Natural killer cell treated with Interleukin-12 subunit alpha and Interleukin-12 subunit beta and Interleukin-15 and Interleukin-18, amount 100 ng/mL, for 72 hours (primary cell): ENCODE measurements at regions not wholly inside any gene's neighbourhood (a gene's known extent, or its start where the extent isn't known, plus 50 kb on each side); places are given as distances from the start of the nearest gene placed in this dataset.

Experiments used
- ATAC-seq, 2 donors: fragments of 150-1000 bp; cut with Tn5 transposase in 1 of 2; sonication (Bioruptor Pico), chemical (Tn5 transposase) in 1 of 2; 2 replicates each; pipeline ENCODE4 v1.10.0; 2021
- DNase-seq: peaks from one replicate; pipeline ENCODE4 v3.0.0; 2022; ENCODE audit warnings: low spot score
- H3K27ac Mint-ChIP-seq, 2 donors: 1 replicate in 1 of 2; 2 replicates in 1 of 2; pipeline ENCODE4 v1.8.0; 2022; ENCODE audit warnings: mixed read lengths in 2 of 2, mild to moderate bottlenecking in 1 of 2, moderate library complexity in 1 of 2
- H3K27me3 Mint-ChIP-seq, 2 donors: 1 replicate in 1 of 2; 2 replicates in 1 of 2; pipeline ENCODE4 v1.8.0; 2022; ENCODE audit warnings: mixed read lengths in 2 of 2
- H3K36me3 Mint-ChIP-seq: one replicate; pipeline ENCODE4 v1.8.0; 2022; ENCODE audit warnings: mixed read lengths
- H3K4me1 Mint-ChIP-seq, 2 donors: 1 replicate in 1 of 2; 2 replicates in 1 of 2; pipeline ENCODE4 v1.8.0; 2022; ENCODE audit warnings: low read depth in 2 of 2, mixed read lengths in 2 of 2, mild to moderate bottlenecking in 1 of 2
- H3K4me3 Mint-ChIP-seq: one replicate; pipeline ENCODE4 v1.8.0; 2022; ENCODE audit warnings: mixed read lengths
- H3K9me3 Mint-ChIP-seq: 2 replicates; pipeline ENCODE4 v1.8.0; 2022; ENCODE audit warnings: mixed read lengths

DNA sequence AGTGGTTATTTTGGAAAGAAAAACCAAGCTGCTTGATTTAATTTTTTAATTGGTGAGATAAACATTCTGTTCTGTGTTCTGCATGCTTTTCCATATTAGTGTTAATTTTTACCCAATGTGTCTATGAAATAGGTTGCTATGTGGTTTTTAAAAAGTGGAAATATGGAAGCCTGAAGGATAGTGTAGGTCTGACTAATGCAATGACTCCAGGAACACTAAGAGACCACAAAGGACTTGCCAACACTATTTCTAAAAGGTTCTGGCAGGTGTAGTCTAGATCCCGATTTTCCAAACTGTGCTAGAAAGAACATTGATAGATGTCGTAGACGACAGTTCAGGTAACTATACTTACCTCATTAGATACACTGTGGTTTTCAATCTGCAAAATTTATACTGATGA, 877.4 kb upstream of the GOT2 start:
- H3K27ac Mint-ChIP-seq, result no peak overlapping the region
- H3K36me3 Mint-ChIP-seq, result no peaks in the 10 kb centered on the region
- no peaks in the 10 kb centered on the region for H3K27me3 Mint-ChIP-seq
- no peak for DNase-seq
- H3K9me3 Mint-ChIP-seq, result peaks cover 25% of the 10 kb centered on the region
- H3K4me3 Mint-ChIP-seq, result no peak overlapping the region
- no peaks in the 10 kb centered on the region for H3K4me1 Mint-ChIP-seq
- ATAC-seq, result no peak

DNA sequence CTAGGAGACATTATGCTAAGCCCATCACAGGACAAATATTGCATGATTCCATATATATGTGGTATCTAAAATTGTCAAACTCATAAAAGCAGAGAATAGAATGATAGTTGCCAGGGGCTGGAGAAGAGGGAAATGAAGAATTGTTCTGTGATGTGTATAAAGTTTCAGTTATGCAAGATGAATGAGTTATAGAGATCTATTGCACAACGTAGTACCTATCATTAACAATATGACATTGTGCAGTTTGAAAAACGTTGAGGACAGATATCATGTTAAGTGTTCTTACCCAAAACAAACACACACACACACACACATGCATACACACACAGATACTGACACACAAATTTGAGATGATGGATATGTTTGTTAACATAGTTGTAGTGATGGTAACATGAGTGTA, 871.6 kb upstream of the GOT2 start:
- Mint-ChIP-seq H3K27me3 (no peaks in the 10 kb centered on the region), H3K36me3 (no peaks in the 10 kb centered on the region), H3K27ac (no peak overlapping the region), H3K4me3 (no peak overlapping the region), H3K4me1 (no peaks in the 10 kb centered on the region), H3K9me3 (peaks cover 17% of the 10 kb centered on the region)
- DNase-seq, result no peak
- ATAC-seq, result no peak

DNA sequence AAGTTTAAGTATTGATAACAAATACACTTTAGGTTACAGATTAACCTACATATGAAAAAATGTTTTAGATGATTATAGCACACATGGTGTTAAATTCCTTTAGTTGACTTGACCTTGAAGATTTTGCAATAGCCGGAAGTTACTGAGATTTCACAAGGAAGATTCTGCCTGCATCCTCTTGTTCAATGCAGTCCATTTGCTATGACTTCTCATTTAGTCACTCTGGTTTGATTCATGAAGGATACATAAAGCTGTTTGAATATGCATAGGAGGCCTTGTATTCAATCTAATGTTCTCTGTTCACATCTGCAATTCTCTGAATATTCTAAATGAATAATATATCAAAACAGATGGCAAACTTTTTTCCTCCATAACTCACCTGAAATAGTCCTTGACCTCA, 870.2 kb upstream of the GOT2 start:
- H3K27ac Mint-ChIP-seq, result no peak overlapping the region
- DNase-seq (no peak), ATAC-seq (no peak)
- H3K27me3 Mint-ChIP-seq, result no peaks in the 10 kb centered on the region
- H3K36me3 Mint-ChIP-seq, result no peaks in the 10 kb centered on the region
- H3K4me1 Mint-ChIP-seq, result no peaks in the 10 kb centered on the region
- H3K9me3 Mint-ChIP-seq, result peaks cover 14% of the 10 kb centered on the region
- no peak overlapping the region for H3K4me3 Mint-ChIP-seq

DNA sequence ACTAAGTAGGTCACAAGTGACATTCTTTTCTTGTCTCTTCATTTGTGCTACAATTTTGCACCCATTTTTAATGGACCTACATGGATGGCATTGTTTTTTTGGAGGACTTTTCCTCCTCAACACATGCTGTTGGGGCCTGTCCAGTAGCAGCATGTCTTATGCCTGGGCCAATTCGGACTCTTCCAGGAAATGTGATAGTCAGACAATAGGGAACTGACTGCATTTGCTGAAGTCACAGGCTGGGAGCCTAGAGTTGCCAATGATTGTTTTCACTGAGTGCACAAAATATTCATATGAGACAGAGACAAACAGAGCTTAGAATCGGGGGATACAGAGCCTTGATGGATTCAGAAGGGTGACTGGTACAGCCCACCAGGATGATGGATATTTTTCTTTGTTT, 867.3 kb upstream of the GOT2 start:
- Mint-ChIP-seq H3K27me3 (no peaks in the 10 kb centered on the region), H3K4me1 (no peaks in the 10 kb centered on the region), H3K27ac (no peak overlapping the region), H3K9me3 (peaks cover 15% of the 10 kb centered on the region), H3K4me3 (no peak overlapping the region), H3K36me3 (no peaks in the 10 kb centered on the region)
- ATAC-seq (no peak), DNase-seq (no peak)

DNA sequence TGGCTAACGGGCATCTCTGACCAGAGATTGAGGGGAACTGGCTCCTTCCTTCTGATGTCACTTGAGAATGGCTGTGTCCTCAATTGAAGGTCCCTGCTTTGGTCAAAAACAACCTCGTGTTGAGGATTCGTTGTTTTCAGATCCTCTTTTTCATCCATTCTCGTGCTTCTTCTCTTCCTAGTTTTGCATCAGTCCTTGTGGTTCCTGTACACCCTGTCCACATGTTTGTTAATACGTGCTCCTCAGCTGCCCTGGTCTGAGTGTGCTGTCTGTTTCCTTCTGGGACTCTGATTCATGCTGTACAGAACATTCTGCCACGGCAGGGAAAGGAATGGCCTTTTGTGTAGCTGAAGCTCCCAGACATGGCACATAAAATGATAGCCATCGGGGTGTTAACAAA, 863.2 kb upstream of the GOT2 start:
- Mint-ChIP-seq H3K36me3 (no peaks in the 10 kb centered on the region), H3K27ac (no peak overlapping the region), H3K9me3 (peaks cover 17% of the 10 kb centered on the region), H3K27me3 (no peaks in the 10 kb centered on the region), H3K4me3 (no peak overlapping the region), H3K4me1 (no peaks in the 10 kb centered on the region)
- ATAC-seq (no peak), DNase-seq (no peak)

DNA sequence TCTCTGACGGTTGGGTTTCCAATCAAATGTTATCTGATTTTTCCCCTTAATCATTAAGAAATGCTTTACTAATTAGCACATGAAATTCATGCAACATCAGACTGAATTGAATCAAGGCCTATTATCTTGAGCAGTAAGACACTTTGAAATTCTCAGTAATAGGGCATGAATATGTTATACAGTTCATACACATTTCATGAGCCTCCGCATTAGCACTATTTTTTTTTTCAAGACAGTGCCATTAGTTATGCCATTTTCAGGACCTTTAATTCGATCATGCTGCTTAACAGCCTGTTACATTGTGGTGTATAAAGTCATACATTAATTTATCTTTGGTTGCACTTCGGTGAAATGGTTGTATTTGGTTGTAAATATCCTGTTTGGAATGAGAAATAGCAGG, 862.6 kb upstream of the GOT2 start:
- H3K4me3 Mint-ChIP-seq, result no peak overlapping the region
- H3K36me3 Mint-ChIP-seq, result no peaks in the 10 kb centered on the region
- no peak overlapping the region for H3K27ac Mint-ChIP-seq
- H3K4me1 Mint-ChIP-seq, result no peaks in the 10 kb centered on the region
- H3K9me3 Mint-ChIP-seq, result peaks cover 19% of the 10 kb centered on the region
- DNase-seq, result no peak
- no peak for ATAC-seq
- no peaks in the 10 kb centered on the region for H3K27me3 Mint-ChIP-seq

DNA sequence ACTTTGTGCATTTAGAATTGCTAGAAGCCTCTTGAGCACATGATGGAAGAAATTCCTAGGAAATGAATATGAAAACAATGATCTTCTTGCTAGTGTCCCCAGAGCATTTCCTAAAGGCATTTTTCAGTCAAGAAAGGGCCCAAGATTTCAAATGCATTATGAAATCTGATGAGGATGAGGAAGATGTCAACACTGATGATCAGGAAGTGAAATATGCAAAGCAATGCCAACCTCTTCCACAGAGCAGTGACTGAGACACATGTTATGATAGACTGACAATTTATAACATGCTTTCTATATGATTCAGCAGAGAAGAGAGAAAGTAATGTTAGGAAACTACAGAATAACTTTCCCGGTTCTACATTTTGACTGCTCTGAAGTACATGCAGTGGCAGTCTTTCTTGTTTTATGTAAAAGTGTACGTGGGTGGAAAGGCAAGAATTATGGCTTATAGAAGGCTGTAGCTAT, 859.1 kb upstream of the GOT2 start:
- no peak overlapping the region for H3K4me3 Mint-ChIP-seq
- ATAC-seq, result no peak
- no peaks in the 10 kb centered on the region for H3K4me1 Mint-ChIP-seq
- no peak overlapping the region for H3K27ac Mint-ChIP-seq
- H3K27me3 Mint-ChIP-seq, result no peaks in the 10 kb centered on the region
- H3K36me3 Mint-ChIP-seq, result no peaks in the 10 kb centered on the region
- no peak for DNase-seq
- peaks cover 18% of the 10 kb centered on the region for H3K9me3 Mint-ChIP-seq

DNA sequence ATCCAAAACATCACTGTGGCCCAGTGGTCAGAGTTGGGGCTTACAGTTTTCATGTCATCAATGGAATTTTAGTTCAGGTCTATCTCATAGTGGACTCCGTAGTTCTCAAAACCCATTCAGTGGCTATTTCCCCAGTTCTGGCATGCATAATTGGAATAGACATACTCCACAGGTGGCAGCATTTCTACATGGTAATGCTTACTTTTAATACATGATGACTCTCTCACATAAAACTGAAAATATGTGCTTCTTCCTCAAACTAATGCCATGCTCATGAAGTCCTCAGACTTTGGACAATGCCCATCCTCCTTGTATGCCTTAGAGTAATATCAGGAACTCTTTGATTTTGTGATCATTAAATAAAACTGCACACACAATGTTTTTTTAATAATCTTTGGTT, 857.4 kb upstream of the GOT2 start:
- Mint-ChIP-seq H3K4me3 (no peak overlapping the region), H3K27me3 (no peaks in the 10 kb centered on the region), H3K36me3 (no peaks in the 10 kb centered on the region), H3K4me1 (no peaks in the 10 kb centered on the region), H3K27ac (no peak overlapping the region), H3K9me3 (peaks cover 11% of the 10 kb centered on the region)
- DNase-seq (no peak), ATAC-seq (no peak)

DNA sequence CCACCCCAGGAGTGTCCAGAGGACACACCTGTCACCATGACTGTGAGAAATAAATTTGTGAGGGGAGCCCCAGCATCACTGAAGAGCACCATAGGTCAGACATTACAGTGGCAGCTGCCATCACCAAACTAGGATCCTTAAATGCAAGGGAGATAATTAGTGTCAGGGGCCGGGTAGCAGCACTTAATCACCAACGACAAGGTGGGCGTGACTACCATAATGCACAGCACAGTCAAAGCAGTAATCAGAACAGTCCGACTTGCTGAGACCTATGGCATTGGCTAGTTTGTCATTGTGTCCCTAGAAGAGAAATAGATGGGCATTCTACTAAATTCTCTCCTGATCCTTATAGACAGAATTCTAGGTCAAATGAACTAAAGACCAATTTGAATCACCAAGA, 856.7 kb upstream of the GOT2 start:
- Mint-ChIP-seq H3K27me3 (no peaks in the 10 kb centered on the region), H3K9me3 (peaks cover 10% of the 10 kb centered on the region), H3K4me1 (no peaks in the 10 kb centered on the region), H3K36me3 (no peaks in the 10 kb centered on the region), H3K27ac (no peak overlapping the region), H3K4me3 (no peak overlapping the region)
- DNase-seq (no peak), ATAC-seq (no peak)

DNA sequence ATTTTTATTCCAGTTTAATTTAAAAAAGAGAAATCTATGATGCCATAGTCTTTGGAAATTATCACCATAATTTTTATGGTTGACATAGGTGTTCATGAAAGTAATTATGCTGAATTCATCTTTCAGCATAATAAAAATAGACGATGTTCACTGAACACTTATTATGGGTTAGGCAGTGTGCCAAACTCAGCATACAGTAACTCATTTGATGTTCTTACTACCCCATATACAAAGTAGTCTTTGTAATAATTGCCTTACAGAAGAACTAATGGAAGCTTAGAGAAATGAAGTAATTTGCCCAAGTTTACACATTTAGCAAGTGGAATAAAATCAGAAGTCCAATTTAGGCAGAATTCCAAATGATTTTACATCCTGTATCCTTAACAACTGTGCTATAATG, 852.2 kb upstream of the GOT2 start:
- no peaks in the 10 kb centered on the region for H3K4me1 Mint-ChIP-seq
- no peak overlapping the region for H3K27ac Mint-ChIP-seq
- no peak for DNase-seq
- H3K36me3 Mint-ChIP-seq, result no peaks in the 10 kb centered on the region
- no peaks in the 10 kb centered on the region for H3K27me3 Mint-ChIP-seq
- H3K4me3 Mint-ChIP-seq, result no peak overlapping the region
- H3K9me3 Mint-ChIP-seq, result no peaks in the 10 kb centered on the region
- no peak for ATAC-seq

DNA sequence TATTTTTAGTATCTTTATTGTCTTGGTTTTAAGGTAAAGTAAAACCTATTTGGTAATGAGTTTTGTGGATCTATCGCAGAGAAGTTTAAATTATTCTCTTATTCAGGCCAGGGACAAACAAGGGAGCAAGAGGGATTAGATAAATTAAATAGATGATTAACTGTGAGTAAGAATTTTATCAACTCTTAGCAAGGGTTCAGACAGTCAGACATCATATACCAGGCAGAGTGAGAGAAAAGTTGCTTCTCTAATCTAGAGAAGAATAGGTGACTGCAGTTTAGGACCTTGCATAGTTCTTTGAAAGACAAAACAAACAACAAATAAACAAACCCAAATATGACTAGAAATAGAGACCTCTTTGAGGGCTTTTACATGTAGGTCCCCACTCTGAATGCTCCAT, 840.2 kb upstream of the GOT2 start:
- no peak for ATAC-seq
- H3K9me3 Mint-ChIP-seq, result peaks cover 6% of the 10 kb centered on the region

DNA sequence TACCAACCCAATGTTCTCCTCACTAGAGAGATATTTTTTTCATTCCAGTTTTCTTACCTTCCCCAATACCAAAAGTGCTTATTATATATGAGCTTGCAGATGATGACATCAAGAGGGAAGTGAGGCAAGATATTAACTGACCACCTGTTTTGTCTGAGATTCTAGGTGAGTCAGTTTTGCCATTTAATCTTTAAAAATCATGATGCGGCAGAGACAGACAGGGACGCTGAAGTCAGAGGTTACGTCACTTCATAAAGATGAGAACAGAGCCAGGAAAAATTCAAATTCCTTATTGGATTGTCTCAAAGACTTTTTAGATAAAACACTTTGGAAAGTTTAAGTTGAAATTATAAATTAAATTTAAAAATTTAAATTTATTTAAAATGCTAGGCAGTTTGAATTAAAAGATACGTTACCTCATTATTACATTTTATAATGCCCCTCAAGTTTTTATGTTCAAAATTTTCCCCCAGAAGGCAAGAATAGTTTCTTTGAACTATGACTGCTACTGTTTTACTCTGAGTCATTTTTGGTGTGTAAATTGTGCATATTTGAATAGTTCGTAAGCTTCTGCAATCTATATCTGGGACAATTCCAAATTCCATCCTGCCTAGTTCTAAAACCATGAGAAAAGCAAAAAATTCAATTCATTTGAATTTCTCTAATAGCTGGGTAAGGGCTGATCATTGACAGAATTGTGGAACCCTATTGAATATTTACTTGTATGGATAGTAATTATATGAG, 839.6 kb upstream of the GOT2 start:
- H3K36me3 Mint-ChIP-seq, result no peaks in the 10 kb centered on the region
- peaks cover 3% of the 10 kb centered on the region for H3K9me3 Mint-ChIP-seq
- no peak overlapping the region for H3K27ac Mint-ChIP-seq
- DNase-seq (no peak), ATAC-seq (no peak)
- H3K4me3 Mint-ChIP-seq, result no peak overlapping the region
- no peaks in the 10 kb centered on the region for H3K27me3 Mint-ChIP-seq
- H3K4me1 Mint-ChIP-seq, result no peaks in the 10 kb centered on the region

More for the DNA sequence above, 840.2 kb upstream of the GOT2 start:
- Mint-ChIP-seq H3K4me3 (no peak overlapping the region), H3K4me1 (no peaks in the 10 kb centered on the region), H3K27me3 (no peaks in the 10 kb centered on the region), H3K36me3 (no peaks in the 10 kb centered on the region), H3K27ac (no peak overlapping the region)
- no peak for DNase-seq

DNA sequence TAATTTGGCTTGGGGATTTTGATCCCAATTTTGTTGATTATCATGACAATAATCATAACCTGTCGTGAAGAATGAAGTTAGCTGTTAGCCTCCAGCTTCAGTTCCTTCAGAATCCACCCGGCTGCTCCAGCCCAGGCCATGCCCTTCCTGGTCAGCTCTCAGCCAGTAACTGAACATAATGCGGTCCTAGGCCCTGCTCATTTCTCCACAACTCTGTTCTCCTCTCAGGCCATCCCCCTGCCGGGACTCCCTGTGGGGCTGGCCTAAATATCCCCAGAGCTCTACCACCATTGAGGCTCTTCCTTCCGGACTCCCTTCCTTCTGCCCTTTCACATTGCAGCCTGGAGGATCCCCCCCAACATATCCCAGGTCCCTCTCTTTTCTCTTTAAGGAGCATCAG, 833.4 kb upstream of the GOT2 start:
- H3K4me3 Mint-ChIP-seq, result no peak overlapping the region
- H3K27me3 Mint-ChIP-seq, result no peaks in the 10 kb centered on the region
- no peaks in the 10 kb centered on the region for H3K4me1 Mint-ChIP-seq
- H3K9me3 Mint-ChIP-seq, result peaks cover 11% of the 10 kb centered on the region
- ATAC-seq (no peak), DNase-seq (no peak)
- H3K36me3 Mint-ChIP-seq, result no peaks in the 10 kb centered on the region
- H3K27ac Mint-ChIP-seq, result no peak overlapping the region

DNA sequence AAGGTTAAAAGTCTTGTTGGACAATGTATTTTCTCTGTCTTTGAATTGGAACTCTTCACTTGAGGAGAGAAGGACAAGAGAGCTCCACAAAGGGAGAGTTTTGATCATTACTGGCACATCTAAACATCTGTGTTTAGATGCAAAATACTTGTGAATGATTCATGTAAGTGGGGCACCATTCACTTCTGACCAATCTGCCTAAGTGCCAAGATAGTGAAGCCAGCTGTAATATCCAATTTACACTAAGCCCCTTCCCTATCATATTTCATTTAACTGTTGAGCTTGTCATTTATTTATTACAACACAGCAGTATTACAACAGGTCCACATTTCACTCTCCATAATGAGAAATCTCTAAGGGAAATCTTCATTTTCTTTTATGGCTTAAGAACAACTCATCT, 832.3 kb upstream of the GOT2 start:
- Mint-ChIP-seq H3K4me1 (no peaks in the 10 kb centered on the region), H3K4me3 (no peak overlapping the region), H3K27me3 (no peaks in the 10 kb centered on the region), H3K9me3 (peaks cover 11% of the 10 kb centered on the region), H3K36me3 (no peaks in the 10 kb centered on the region), H3K27ac (no peak overlapping the region)
- DNase-seq (no peak), ATAC-seq (no peak)

DNA sequence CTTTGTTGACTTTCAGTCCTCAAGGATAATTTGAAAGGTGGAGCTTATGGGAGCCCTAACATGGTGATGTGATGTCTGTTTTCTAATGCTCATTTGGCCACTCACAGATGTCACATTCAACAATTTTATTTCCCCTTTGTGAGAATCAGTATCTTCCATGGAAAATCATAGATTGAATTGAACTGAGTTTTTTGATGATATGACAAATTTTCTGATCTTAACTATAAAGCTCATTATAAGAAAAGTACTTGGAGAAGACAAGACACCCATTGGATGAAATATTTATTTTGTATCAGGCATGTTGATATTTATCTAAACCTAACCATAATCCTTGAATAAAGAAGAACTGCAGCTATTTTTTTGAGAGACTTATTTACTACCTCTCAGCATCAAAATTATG, 824.6 kb upstream of the GOT2 start:
- no peak overlapping the region for H3K4me3 Mint-ChIP-seq
- no peak overlapping the region for H3K27ac Mint-ChIP-seq
- no peak for ATAC-seq
- no peaks in the 10 kb centered on the region for H3K27me3 Mint-ChIP-seq
- peaks cover 12% of the 10 kb centered on the region for H3K9me3 Mint-ChIP-seq
- no peak for DNase-seq
- no peaks in the 10 kb centered on the region for H3K4me1 Mint-ChIP-seq
- no peaks in the 10 kb centered on the region for H3K36me3 Mint-ChIP-seq
